IMR-90 (cell line): ENCODE measurements at regions not wholly inside any gene's neighbourhood (a gene's known extent, or its start where the extent isn't known, plus 50 kb on each side); places are given as distances from the start of the nearest gene placed in this dataset.

Experiments
- ATAC-seq: fragments of 200-7000 bp; cut with Tn5 transposase; 2 replicates; pipeline ENCODE4 v1.9.1; 2020; ENCODE audit warnings: low read depth, mild to moderate bottlenecking, moderate library complexity
- BruUV-seq: library from RNA; stranded (reverse); fragments of 400-500 nt; replicated peaks from 2 replicates; lab custom pipeline; 2021; lab: Mats Ljungman, UMichigan
- CTCF ChIA-PET: fragments of 300-600 bp; formaldehyde crosslinking; extraction: SDS; loops from one replicate; lab custom pipeline; 2021; ENCODE audit warnings: antibody characterized with exemption; lab: Yijun Ruan, JAX
- POLR2A ChIA-PET: fragments of 300-600 bp; sonication (Branson Sonifier 250); formaldehyde crosslinking; loops from one replicate; lab custom pipeline; 2022; ENCODE audit warnings: antibody characterized with exemption; ENCODE audit not compliant: unreplicated experiment; lab: Charles Lee
- DNase-seq: peaks from one replicate; pipeline ENCODE4 v3.0.0; 2013
- H2AFZ ChIP-seq: replicated peaks from 2 replicates; pipeline ENCODE3; 2013; ENCODE audit warnings: low read length, mild to moderate bottlenecking; ENCODE audit not compliant: poor library complexity
- H2AK5ac ChIP-seq: 2 replicates; pipeline ENCODE4 v1.6.1; 2013; ENCODE audit warnings: low read depth, low read length, inconsistent platforms
- H2AK9ac ChIP-seq: replicated peaks from 2 replicates; pipeline ENCODE3; 2013; ENCODE audit warnings: mild to moderate bottlenecking, low read depth, low read length, moderate library complexity; ENCODE audit not compliant: poor library complexity
- H2BK120ac ChIP-seq: 2 replicates; pipeline ENCODE4 v1.6.1; 2013; ENCODE audit warnings: low read depth, low read length, inconsistent platforms
- H2BK15ac ChIP-seq: 3 replicates; pipeline ENCODE4 v1.6.1; 2013; ENCODE audit warnings: low read depth, low read length, inconsistent platforms
- H2BK20ac ChIP-seq: 2 replicates; pipeline ENCODE4 v1.6.1; 2013; ENCODE audit warnings: low read depth, mild to moderate bottlenecking, inconsistent platforms, low read length, moderate library complexity
- H2BK5ac ChIP-seq: 2 replicates; pipeline ENCODE4 v1.6.1; 2013; ENCODE audit warnings: mild to moderate bottlenecking, low read depth, low read length, inconsistent platforms; ENCODE audit not compliant: poor library complexity, severe bottlenecking
- H3K14ac ChIP-seq: replicated peaks from 2 replicates; pipeline ENCODE4 v1.6.1; 2013; ENCODE audit warnings: low read depth, low read length, inconsistent platforms
- H3K18ac ChIP-seq: 2 replicates; pipeline ENCODE4 v1.6.1; 2013; ENCODE audit warnings: low read depth, low read length, control low read depth
- H3K23ac ChIP-seq: 2 replicates; pipeline ENCODE4 v1.6.1; 2013; ENCODE audit warnings: low read depth, low read length, inconsistent platforms
- H3K27ac ChIP-seq: 2 replicates; pipeline ENCODE4 v1.5.1; 2013; ENCODE audit warnings: mild to moderate bottlenecking, control low read depth, low read length; ENCODE audit not compliant: insufficient read depth
- H3K27me3 ChIP-seq: 2 replicates; pipeline ENCODE4 v1.6.1; 2013; ENCODE audit warnings: low read length; ENCODE audit not compliant: control insufficient read depth, insufficient read depth
- H3K36me3 ChIP-seq: 2 replicates; pipeline ENCODE4 v1.6.1; 2013; ENCODE audit warnings: low read length, mixed read lengths; ENCODE audit not compliant: control insufficient read depth, insufficient read depth
- H3K4ac ChIP-seq: 2 replicates; pipeline ENCODE4 v1.6.1; 2013; ENCODE audit warnings: low read depth, low read length, inconsistent platforms
- H3K4me1 ChIP-seq: 2 replicates; pipeline ENCODE4 v1.6.1; 2013; ENCODE audit warnings: low read length, mixed read lengths; ENCODE audit not compliant: control insufficient read depth, insufficient read depth
- H3K4me2 ChIP-seq: 2 replicates; pipeline ENCODE4 v1.6.1; 2013; ENCODE audit warnings: low read depth, mild to moderate bottlenecking, control low read depth, low read length, moderate library complexity
- H3K4me3 ChIP-seq: 2 replicates; pipeline ENCODE4 v1.5.1; 2013; ENCODE audit warnings: low read depth, mild to moderate bottlenecking, control low read depth, low read length, moderate library complexity; ENCODE audit not compliant: insufficient read depth
- H3K56ac ChIP-seq: 2 replicates; pipeline ENCODE4 v1.6.1; 2013; ENCODE audit warnings: low read length, inconsistent platforms; ENCODE audit not compliant: insufficient read depth; ENCODE audit errors: extremely low read depth
- H3K79me1 ChIP-seq, 2 experiments: 2 replicates each; pipeline ENCODE4 v1.6.1; 2013; ENCODE audit warnings: low read length in 2 of 2, inconsistent platforms in 1 of 2, low read depth in 1 of 2
- H3K9ac ChIP-seq: 2 replicates; pipeline ENCODE4 v1.6.1; 2013; ENCODE audit warnings: low read depth, low read length, control low read depth
- H3K9me1 ChIP-seq: 2 replicates; pipeline ENCODE4 v1.6.1; 2013; ENCODE audit warnings: low read length, inconsistent platforms; ENCODE audit not compliant: insufficient read depth
- H3K9me3 ChIP-seq: 2 replicates; pipeline ENCODE4 v1.6.1; 2013; ENCODE audit warnings: low read length; ENCODE audit not compliant: control insufficient read depth, insufficient read depth
- H4K20me1 ChIP-seq: 2 replicates; pipeline ENCODE4 v1.6.1; 2013; ENCODE audit warnings: low read length, inconsistent platforms; ENCODE audit not compliant: insufficient read depth
- H4K5ac ChIP-seq: 2 replicates; pipeline ENCODE4 v1.6.1; 2013; ENCODE audit warnings: mild to moderate bottlenecking, low read depth, low read length, control low read depth
- H4K8ac ChIP-seq, 2 experiments: 2 replicates each; pipeline ENCODE4 v1.6.1; 2013; ENCODE audit warnings: low read depth in 2 of 2, low read length in 2 of 2, control low read depth in 1 of 2, inconsistent platforms in 1 of 2
- H4K91ac ChIP-seq: 2 replicates; pipeline ENCODE4 v1.6.1; 2013; ENCODE audit warnings: low read depth, low read length, inconsistent platforms; ENCODE audit not compliant: insufficient read depth
- BHLHE40 ChIP-seq: fragments of 150-350 bp; IDR thresholded peaks from 2 replicates; pipeline ENCODE4 v1.6.1; 2016; ENCODE audit warnings: mild to moderate bottlenecking, low read depth, low read length
- CEBPB ChIP-seq: IDR thresholded peaks from 2 replicates; pipeline ENCODE4 v1.6.1; 2012; ENCODE audit warnings: low read depth, low read length, improper control_type of control experiment
- CTCF ChIP-seq: conservative IDR thresholded peaks from 2 replicates; pipeline ENCODE4 v1.5.1; 2012; ENCODE audit warnings: mild to moderate bottlenecking, low read depth, low read length, improper control_type of control experiment
- ELK1 ChIP-seq: fragments of 150-350 bp; IDR thresholded peaks from 2 replicates; pipeline ENCODE4 v1.6.1; 2016; ENCODE audit warnings: low read depth, mild to moderate bottlenecking, low read length, moderate library complexity, borderline replicate concordance
- FOS ChIP-seq: fragments of 150-350 bp; IDR thresholded peaks from 2 replicates; pipeline ENCODE4 v1.6.1; 2016; ENCODE audit warnings: low read depth, low read length
- MAZ ChIP-seq: IDR thresholded peaks from 2 replicates; pipeline ENCODE4 v1.6.1; 2012; ENCODE audit warnings: low read depth, mild to moderate bottlenecking, low read length, improper control_type of control experiment, moderate library complexity, borderline replicate concordance
- MXI1 ChIP-seq: IDR thresholded peaks from 2 replicates; pipeline ENCODE4 v1.6.1; 2012; ENCODE audit warnings: low read depth, mild to moderate bottlenecking, low read length, moderate library complexity, borderline replicate concordance
- NFE2L2 ChIP-seq: fragments of 150-350 bp; IDR thresholded peaks from 2 replicates; pipeline ENCODE4 v1.6.1; 2016; ENCODE audit warnings: low read depth, mild to moderate bottlenecking, low read length
- RAD21 ChIP-seq: IDR thresholded peaks from 2 replicates; pipeline ENCODE4 v1.6.1; 2012; ENCODE audit warnings: low read length, improper control_type of control experiment
- RCOR1 ChIP-seq: IDR thresholded peaks from 2 replicates; pipeline ENCODE4 v1.6.1; 2012; ENCODE audit warnings: mild to moderate bottlenecking, low read length, improper control_type of control experiment; ENCODE audit not compliant: insufficient replicate concordance
- RFX5 ChIP-seq: IDR thresholded peaks from 2 replicates; pipeline ENCODE4 v1.8.0; 2012; ENCODE audit warnings: low read depth, mild to moderate bottlenecking, low read length, moderate library complexity
- USF2 ChIP-seq: fragments of 150-350 bp; IDR thresholded peaks from 2 replicates; pipeline ENCODE4 v1.6.1; 2017; ENCODE audit warnings: mild to moderate bottlenecking, antibody characterized with exemption, low read length, low read depth
- WGBS, 2 experiments: methylation state at CpG; one replicate each; pipeline versions ENCODE4 v1.1.5 to v1.1.7; 2013; ENCODE audit warnings: missing lambda C conversion rate in 2 of 2; ENCODE audit not compliant: insufficient read length in 1 of 2; ENCODE audit errors: extremely low coverage in 2 of 2; 5-methylcytosine and 5-hydroxymethylcytosine counted together
- dilution Hi-C: fragments of 300-500 bp; cut with HindIII; formaldehyde crosslinking; loops from one replicate; pipeline ENCODE4 v1.14.3; 2018; ENCODE audit warnings: low sequenced_read_pairs; ENCODE audit not compliant: unreplicated experiment
- in situ Hi-C: fragments of 300-500 bp; cut with MboI; formaldehyde crosslinking; loops from 3 replicates; pipeline ENCODE4 v1.14.3; 2019; ENCODE audit warnings: low sequenced_read_pairs, inconsistent platforms, mixed read lengths
- intact Hi-C: fragments of 100-400 bp; cut with micrococcal nuclease; formaldehyde crosslinking; loops from 2 replicates; pipeline ENCODE4 v1.10.0; 2022

- Histone ChIP-seq H2BK20ac (peak overlapping the region; percentile 95), H3K9me3 (no peaks in the 10 kb centered on the region), H3K4me3 (no peak overlapping the region), H3K18ac (peak overlapping the region; percentile 78; the same call in 1 of the 2 replicates), H3K4ac (peak overlapping the region; percentile 95), H2AFZ (peak overlapping the region; percentile 71), H4K8ac (peak overlapping the region; percentile 32 to 55; a peak in 3 of 4 replicates), H3K79me1 (no peaks in the 10 kb centered on the region), H3K14ac (peak overlapping the region; percentile 52; the same call in 1 of the 2 replicates), H3K4me1 (peaks cover 6% of the 10 kb centered on the region; the same call in 1 of the 2 replicates), H2BK5ac (peak overlapping the region; percentile 94), H2BK15ac (peak overlapping the region; percentile 61; the same call in 2 of the 3 replicates), H3K27me3 (no peaks in the 10 kb centered on the region), H2AK5ac (peak overlapping the region; percentile 42; the same call in 1 of the 2 replicates), H3K23ac (peak overlapping the region; percentile 94; the same call in 1 of the 2 replicates), H3K4me2 (peak overlapping the region; percentile 17; the same call in 1 of the 2 replicates), H3K27ac (no peak overlapping the region), H2AK9ac (no peak overlapping the region), H4K91ac (peak overlapping the region; percentile 71), H3K9ac (no peak overlapping the region), H3K56ac (no peak overlapping the region; the same call in 1 of the 2 replicates), H2BK120ac (peak overlapping the region; percentile 96), H3K9me1 (peaks cover 3% of the 10 kb centered on the region; the same call in 1 of the 2 replicates), H4K5ac (peak overlapping the region; percentile 66; the same call in 1 of the 2 replicates), H4K20me1 (no peaks in the 10 kb centered on the region), H3K36me3 (no peaks in the 10 kb centered on the region)
- dilution Hi-C loops (no loop called here), in situ Hi-C loops (no loop called here), intact Hi-C loops (loop anchor here (5.0 kb wide), 1 partner anchor 293 kb away; the partner anchor contains the start of gene SLC39A10)
- ATAC-seq (peak; percentile 79), DNase-seq (peak; percentile 71)
- no CpG with 5 or more reads among the region's 5 CpGs for WGBS, 2 experiments
- ChIA-PET CTCF (interaction anchor here (0.5 kb wide), 1 partner anchor 201 kb away, joined by 3 read pairs; no protein-coding TSS in a partner anchor), POLR2A (no interaction called here)
- BruUV-seq: no TSS peak
- TF ChIP-seq RFX5 (no peak), NFE2L2 (no peak), CTCF (no peak), BHLHE40 (no peak), ELK1 (no peak), RAD21 (no peak), MAZ (no peak), USF2 (no peak), CEBPB (no peak), FOS (no peak), MXI1 (no peak), RCOR1 (no peak)
These were observed 292.7 kb upstream of the SLC39A10 start for GRCh38 chr2:195364015-195364965.
